Endometrium (tissue), 2 donors: ENCODE measurements at regions not wholly inside any gene's neighbourhood (a gene's known extent, or its start where the extent isn't known, plus 50 kb on each side); places are given as distances from the start of the nearest gene placed in this dataset.
"Not testable (repeated sequence)": the region's sequence is repeated elsewhere in the genome, so short reads cannot be mapped to it uniquely, and the experiment has no call there.

Source experiments
- FAIRE-seq: peaks from 2 replicates; lab custom pipeline; 2012; peaks lifted over from hg19 to GRCh38; lab: Jason Lieb, UNC
- donor health status: control.
- donor health status: control.

DNA sequence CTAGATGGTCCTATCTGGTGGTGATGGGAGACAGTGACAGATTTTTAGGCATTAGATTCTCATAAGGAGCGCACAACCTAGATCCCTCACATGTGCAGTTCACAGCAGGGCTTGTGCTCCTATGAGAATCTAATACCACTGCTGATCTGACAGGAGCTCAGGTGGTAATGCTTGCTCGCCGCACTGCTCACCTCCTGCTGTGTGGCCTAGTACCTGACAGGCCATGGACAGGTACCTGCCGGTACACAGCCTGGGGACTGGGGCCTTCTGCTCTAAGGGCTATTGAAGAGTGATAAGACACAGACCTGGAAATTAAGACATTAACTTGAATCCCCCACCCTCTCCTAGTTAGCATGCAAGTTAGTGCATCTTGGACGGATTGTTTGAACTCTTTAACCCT is 64.4 kb downstream of the KLRB1 start:
- not testable (repeated sequence) for FAIRE-seq

DNA sequence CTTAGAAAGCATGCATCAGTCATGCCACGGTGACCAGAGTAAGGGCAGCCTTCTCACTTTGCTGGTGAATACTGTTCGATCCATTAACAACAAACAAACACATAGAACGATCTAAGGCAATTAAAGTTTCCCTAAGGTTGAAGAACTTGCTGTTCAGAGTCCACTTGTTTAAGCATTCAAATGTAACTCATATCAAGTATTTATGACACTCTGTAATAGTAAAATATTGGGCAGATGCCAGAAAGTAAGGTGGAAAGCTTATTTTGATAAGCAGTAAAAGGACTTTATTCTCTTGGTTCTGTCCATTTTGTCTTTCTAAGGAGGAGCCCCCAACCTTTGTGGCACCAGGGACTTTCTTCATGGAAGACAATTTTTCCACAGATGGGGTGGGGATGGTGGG is 64.9 kb downstream of the KLRB1 start:
- FAIRE-seq, result not testable (repeated sequence)

DNA sequence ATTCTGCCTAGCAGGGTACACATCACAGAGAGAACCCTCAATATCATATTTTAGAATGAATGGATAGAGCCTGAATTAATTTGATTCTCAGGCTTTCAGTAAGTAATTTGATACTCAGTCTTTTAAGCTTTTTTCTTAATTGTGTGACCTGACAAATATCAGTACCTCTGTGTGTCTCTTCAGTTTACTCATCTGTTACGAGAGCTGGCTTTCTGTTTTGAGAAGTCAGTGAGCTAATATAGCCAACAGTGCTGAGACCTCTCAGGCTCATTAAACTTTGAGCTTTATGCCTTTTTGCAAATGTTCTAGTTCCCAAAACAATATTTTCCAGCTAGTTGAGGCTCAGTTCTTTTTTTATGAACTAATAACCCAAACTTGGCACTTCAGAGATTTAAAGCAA is 91.8 kb downstream of the KLRB1 start:
- not testable (repeated sequence) for FAIRE-seq

DNA sequence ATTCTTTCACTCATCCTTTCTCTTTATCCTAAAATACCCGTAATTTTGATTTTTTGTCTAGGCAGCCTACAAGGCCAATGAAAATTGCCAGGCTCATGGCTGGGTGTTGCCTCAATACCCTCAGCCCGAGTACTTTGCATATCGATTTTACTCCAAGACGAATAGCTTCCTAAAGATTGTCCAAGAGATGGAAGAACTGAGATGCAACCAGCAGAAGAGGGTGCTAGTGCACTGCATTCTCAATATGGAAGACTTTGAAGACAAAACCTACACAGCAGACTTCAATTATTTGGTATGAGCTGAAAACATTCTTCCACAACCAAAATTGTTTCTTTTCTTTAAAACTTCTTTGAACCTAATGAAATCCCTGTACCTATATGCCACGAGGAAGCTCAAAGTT is 95.0 kb downstream of the KLRB1 start:
- FAIRE-seq, result not testable (repeated sequence)

DNA sequence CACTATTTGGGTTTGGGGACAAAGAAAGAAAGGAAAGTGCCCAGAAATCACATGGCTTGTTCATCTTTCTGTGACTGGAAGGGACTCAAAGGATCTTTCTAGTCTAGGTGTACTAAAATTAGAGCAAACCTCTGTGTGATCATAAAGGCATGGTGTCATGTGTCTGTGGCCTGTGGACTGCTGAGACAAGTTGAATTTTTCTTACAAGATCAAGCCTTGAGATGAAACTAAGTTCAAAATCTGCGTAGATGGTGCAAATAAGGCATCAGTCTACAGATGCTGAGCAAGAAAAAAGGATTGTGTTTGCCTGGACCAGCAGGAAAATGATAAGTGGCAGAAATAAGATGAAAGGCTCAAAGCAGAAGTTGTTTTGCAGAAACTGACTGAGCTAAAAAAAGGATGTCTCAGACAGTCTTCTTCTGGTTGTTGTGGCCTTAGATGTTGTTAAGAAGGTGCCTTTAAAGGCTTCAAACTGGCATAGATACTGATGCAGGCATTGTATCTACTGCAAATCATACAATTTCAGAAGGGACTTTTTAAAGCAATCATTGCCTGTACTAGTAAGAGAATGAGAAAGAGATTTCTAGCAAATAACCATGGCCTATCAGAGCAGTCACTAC is 97.2 kb downstream of the KLRB1 start:
- FAIRE-seq, result not testable (repeated sequence)

DNA sequence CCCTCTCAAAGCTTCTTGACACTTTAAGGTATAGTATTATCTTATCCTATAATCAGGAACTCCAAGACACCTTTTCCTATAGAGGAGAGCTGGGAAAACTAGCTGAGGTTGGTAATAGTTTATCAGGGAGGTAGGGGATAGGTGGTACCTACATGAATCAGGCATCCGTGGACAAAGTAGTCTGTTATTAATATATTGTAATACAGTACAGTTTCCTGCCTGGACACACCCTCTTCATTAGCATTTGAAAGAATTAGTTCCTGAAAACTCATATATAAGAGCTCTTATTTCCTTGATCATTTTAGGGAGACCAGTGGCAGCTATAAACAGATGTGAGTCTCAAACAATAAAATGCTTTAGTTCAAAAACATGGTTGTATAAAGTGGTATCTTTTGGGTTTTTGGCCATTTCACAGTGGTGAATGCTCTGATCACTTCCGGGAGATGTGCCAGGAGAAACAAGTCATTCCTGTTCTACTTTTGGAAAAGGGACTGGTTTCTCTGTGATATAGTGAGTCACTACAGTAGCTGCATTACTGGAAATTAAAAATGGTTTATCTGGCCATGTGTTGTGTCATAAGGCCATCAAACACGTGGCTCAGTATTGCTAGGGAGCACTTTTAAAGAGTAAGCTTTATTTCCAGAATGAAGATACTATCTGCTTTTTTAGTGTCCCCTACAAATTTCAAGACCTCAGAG is 98.1 kb downstream of the KLRB1 start:
- no peak for FAIRE-seq

DNA sequence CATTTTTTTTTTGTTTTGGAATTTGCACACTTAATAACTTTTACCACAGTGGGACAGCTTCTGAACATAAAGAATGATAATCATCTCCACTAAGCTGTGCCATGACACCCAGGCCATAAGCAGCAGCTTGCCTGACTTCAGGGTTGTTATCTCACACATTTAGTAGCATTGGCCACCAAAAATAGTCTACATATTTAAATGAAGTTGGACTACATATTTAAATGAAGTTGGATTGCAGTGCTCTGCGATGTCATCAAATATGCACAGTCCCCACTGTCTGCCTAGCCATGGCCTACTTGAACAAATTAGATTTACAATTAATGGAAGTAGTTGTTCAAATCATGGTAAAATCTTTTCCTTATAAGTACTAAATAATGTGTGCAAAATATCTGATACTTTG is 101.0 kb downstream of the KLRB1 start:
- FAIRE-seq, result no peak

DNA sequence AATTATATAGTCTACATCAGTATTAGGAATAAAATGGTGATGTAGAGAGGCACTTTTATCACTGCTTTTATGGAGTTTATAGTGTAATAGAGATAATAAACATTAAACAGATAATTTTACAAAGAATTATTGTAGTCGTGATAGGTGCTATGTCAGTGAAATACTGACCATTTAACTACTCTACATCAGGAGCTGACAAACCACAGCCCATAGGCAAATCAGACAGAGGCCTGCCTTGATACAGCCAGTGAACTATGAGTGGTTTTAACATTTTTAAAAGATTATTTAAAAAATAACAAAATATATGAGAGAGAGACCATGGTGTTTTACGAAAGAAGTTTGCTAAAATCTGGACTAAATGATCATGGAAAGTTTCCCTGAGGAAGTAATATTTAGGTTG is 104.3 kb downstream of the KLRB1 start:
- not testable (repeated sequence) for FAIRE-seq

DNA sequence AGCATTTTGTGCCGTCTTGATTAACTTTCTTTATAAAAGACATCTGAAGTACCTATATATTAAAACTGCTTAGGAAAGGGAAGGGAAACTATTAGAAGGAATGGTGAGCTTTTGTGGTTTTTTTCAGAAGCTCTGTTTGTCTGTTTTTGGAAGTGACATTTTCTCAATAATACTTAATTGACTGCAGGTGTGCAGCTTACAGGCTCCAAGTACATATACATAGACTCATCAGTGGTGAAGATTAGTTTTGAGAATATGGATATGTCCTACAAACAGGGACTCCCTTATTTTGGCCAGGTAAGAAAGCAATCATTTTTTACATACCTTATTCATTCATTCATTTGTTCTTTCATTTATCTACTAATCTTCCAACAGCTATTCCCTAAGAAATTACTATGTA is 104.9 kb downstream of the KLRB1 start:
- FAIRE-seq, result not testable (repeated sequence)

DNA sequence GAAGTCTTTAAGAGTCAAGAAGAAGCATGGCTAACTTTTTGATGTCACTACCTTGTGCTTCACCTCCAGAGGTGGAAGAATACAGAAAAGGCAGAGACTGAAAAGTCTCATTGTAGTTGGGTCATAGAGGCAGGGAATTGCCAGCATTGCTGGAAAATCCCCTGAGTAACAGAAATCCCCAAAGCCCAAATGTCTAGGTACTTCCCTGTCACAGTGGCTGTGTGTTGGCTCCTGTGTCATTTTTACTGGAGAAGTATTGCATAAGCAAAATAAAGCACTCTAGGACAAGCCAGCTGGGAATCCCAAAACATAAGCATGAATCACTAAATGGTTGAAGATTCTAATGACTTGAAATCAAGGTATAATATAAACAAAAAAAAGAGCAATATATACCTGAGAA is 114.4 kb downstream of the KLRB1 start:
- FAIRE-seq, result not testable (repeated sequence)

DNA sequence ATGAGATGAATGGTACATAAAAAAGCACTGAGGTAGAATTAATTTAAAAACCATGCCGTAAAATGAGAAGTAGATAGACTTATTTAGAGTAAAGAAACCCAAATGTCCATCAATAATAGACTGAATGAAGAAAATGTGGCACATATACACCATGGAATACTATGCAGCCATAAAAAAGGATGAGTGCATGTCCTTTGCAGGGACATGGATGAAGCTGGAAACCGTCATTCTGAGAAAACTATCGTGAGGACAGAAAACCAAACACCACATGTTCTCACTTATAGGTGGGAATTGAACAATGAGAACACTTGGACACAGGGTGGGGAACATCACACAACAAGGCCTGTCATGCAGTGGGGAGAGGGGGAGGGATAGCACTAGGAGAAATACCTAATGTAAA is 126.4 kb downstream of the KLRB1 start:
- FAIRE-seq, result not testable (repeated sequence)

DNA sequence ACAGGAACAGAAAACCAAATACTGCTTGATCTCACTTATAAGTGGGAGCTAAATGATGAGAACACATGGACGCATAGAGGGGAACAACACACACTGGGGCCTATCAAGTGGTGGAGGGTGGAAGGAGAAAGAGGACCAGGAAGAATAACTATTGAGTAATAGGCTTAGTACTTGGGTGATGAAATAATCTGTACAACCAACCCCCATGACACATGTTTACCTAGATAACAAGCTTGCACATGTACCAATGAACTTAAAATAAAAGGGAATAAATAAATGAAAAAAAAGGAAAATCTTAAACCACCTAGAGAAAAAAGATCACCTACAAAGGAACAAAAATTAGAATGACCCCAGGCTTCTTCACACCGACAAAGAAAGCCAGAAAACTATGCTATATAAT is 133.5 kb downstream of the KLRB1 start:
- not testable (repeated sequence) for FAIRE-seq

DNA sequence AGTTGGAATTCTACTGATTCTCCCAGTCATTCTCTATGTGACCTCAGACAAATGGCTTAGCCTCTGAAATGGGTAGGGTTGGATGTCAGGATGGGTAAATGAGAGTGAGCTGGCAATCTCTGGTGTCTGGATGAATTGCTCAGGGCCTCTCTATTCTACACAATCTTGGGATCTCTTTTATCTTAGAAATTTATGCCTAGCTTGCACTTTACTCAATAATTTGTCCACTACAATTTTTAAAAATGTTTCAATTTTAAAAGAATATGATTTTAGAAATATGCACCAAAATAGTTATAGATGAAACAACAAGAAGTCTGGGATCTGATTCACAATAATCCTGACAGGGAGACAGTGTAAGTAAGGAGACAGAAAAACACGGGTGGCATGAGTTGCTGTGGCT is 134.1 kb downstream of the KLRB1 start:
- FAIRE-seq, result not testable (repeated sequence)

DNA sequence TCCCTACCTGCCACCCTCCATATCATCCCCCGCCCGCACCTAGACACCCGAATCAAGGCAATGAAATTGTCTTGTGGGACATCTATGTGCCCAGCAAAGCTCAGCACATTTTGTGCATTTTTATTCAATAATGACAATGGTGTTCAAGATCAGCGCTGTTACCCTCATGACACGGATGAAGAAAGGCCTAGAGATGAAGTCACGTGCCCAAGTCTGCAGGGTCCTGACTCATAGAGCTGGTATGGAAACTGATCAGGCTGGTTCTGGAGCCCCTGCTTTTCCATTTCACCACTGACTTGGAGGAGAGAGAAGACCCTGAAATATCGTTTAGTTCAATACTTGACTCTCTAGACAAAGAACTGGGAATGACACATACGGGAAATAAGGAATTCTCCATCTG is 136.2 kb downstream of the KLRB1 start:
- not testable (repeated sequence) for FAIRE-seq

DNA sequence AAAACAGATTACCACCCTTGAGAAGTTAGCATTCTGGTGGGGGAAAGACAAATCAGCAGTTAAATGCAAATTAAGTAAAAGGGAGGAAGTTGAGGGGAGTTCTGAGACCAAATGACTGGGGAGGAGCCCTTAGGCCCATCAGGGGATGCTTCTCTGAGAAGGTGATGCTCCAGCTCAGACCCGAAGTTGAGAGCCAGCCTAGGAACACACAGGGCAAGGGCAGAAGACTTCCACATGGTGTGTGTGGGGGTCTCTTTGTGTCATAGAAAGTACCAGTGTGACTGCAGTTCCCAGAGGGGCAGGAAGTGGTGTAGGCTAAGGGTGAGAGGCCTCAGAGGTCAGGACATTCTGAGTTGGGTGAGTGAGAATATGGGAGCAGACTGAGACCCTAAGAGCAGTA is 137.3 kb downstream of the KLRB1 start:
- FAIRE-seq, result not testable (repeated sequence)

DNA sequence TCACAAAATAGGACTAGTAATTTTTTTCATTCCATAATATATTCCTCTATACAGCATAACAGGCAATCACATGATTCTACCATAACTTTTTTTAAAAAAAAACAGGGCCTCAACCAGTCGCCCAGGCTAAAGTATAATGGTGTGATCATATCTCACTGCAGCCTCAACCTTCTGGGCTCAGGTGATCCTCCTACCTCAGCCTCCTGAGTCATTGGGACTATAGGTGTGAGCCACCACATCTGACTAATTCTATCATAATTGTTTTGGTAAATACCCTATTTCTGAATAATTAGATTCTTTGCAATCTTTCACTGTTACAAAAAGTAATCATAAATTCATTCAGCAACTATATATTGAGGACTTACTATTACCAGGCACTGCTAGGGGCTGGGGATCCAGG is 137.8 kb downstream of the KLRB1 start:
- not testable (repeated sequence) for FAIRE-seq

DNA sequence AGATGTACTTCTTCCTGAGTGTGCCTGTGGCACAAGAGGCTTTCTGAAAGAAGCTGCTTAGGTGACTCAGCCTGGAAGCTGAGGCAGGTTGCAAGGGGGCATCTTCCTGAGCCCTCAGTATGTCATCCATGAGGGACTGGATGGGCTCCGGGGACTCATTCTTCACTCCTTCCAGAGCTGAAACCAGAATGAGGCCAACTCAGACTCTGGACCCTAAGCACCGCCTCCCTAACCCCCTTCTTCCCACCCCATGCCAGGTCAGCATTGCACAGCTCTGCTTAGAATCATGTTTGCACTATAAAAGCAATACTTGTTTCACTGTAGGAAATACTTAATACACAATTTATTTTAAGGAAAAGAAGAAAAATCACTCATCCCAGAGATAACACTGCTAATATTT is 138.3 kb downstream of the KLRB1 start:
- not testable (repeated sequence) for FAIRE-seq

DNA sequence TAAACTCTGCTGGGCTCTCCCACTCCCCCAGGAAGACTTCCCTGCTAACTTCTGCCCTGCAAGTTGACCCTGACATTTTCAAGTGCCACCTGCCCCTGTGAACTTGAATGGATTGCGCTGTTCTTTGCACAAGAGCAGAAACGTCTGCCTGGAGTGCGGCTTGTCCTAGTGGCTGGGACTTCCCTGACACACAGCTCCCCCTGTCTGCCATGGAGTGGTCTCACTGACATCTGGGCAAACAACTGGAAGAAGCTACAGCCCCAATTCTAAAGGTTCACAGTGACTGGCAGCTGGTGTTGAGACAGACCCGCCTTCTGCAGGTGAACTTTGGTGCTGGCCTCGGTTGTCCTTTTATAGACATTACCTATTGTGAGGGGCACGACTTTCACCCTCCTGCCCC is 138.7 kb downstream of the KLRB1 start:
- FAIRE-seq, result not testable (repeated sequence)

DNA sequence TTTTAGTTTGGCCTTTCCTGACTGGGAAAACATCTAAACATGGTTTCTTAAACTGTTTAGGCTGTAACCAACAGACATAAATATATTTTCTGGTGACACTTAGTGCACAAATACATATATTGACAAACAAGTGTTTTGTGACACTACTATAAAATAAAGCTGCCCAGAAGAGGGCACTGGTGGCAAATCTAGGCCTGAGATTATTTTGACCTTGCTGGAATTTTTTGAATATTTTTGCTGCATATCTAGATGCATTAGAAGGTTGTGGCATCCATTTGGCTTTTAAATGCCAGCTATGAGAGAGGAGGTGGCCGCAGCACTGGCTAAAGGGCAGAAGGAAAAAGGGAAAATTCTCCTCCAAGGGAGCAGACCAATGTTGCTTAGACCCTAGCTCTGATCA is 139.6 kb downstream of the KLRB1 start:
- not testable (repeated sequence) for FAIRE-seq

DNA sequence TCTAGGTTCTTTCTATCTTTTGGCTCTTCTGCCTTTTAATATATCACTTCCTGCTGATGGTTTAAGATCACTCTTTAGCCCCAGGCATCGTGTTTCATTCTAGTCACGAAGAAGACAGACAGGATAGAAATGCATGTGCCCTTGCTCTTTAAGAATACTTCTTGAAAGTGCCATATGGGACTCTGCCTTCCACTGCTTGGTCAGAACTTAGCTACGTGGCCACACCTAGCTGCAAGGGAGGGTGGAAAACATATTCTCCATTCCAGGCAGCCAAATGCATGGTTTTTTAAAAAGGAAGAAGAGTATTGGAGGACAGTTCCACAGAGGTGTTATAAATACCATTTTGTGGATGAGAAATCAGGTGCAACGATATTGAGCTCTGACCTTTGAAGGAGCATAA is 143.3 kb downstream of the KLRB1 start:
- FAIRE-seq, result no peak

DNA sequence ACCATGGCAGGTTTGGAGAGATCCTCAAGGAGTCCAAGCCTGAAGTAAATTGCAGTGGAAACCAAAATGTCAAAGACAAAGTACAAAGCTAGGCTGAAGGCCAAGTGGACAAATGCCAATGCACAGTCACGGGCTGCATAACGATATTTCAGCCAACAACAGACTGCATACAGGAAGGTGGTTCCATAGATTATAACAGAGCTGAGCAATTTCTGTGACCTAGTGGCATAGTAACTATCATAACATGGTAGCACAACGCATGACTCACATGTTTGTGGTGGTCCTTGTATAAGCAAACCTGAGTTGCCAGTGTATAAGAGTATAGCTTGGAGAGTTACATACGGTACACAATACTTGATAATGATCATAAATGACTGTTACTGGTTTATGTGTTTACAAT is 152.2 kb downstream of the KLRB1 start:
- FAIRE-seq, result not testable (repeated sequence)

DNA sequence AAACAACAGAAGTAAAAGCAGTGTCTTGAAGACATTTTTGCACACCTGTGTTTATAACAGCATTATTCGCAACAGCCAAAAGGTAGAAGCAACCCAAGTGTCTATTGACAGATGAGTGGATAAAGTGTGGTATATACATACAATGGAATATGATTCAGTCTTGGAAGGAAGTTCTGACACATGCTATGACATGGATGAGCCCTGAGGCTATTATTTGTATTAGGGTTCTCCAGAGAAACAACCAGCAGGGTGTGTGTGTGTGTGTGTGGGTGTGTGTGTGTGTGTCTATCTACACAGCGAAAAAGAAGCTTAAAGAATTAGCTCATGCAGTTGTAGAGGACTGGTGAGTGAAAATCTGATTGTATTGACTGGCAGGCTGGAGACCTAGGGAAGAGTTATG is 153.7 kb downstream of the KLRB1 start:
- not testable (repeated sequence) for FAIRE-seq

DNA sequence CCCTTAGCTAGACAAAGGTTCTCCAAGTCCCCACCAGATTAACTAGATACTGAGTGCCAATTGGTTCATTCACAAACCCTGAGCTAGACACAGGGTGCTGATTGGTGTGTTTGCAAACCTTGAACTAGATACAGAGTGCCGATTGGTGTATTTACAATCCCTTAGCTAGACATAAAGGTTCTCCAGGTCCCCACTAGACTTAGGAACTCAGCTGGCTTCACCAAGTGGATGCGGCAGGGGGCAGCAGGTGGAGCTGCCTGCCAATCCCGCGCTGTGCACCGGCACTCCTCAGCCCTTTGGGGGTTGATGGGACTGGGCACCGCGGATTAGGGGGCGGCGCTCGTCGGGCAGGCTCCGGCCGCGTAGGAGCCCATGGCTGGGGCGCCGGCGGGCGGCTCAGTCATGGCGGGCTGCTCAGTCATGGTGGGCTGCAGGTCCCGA is 157.6 kb downstream of the KLRB1 start:
- FAIRE-seq, result not testable (repeated sequence)

DNA sequence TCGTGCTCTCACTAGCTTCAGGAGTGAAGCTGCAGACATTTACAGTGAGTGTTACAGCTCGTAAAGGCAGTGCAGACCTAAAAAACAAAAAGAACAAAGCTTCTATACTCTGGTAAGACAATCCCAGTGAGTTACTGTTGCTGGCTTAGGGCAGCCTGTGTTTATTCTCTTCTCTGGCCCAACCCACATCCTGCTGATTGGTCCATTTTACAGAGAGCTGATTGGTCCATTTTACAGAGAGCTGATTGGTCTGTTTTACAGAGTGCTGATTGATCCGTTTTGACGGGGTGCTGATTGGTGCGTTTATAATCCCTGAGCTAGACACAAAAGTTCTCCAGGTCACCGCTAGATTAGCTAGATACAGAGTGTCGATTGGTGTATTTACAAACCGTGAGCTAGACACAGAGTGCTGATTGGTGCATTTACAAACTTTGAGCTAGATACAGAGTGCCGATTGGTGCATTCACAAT is 158.0 kb downstream of the KLRB1 start:
- not testable (repeated sequence) for FAIRE-seq
